Stomach smooth muscle (tissue), 2 donors: ENCODE measurements at regions not wholly inside any gene's neighbourhood (a gene's known extent, or its start where the extent isn't known, plus 50 kb on each side); places are given as distances from the start of the nearest gene placed in this dataset.

Source experiments
- H3K27ac ChIP-seq: one replicate; pipeline ENCODE4 v1.7.0; 2013; ENCODE audit warnings: mild to moderate bottlenecking, low read length, inconsistent platforms
- H3K27me3 ChIP-seq, 2 donors: one replicate each; pipeline ENCODE4 v1.7.0; 2013; ENCODE audit warnings: low read length in 2 of 2; ENCODE audit not compliant: insufficient read depth in 2 of 2, control insufficient read depth in 1 of 2
- H3K36me3 ChIP-seq, 2 donors: one replicate each; pipeline ENCODE4 v1.7.0; 2013; ENCODE audit warnings: low read length in 2 of 2; ENCODE audit not compliant: control insufficient read depth in 2 of 2, insufficient read depth in 2 of 2
- H3K4me1 ChIP-seq: one replicate; pipeline ENCODE4 v1.7.0; 2013; ENCODE audit warnings: low read length; ENCODE audit not compliant: control insufficient read depth, insufficient read depth
- H3K4me3 ChIP-seq, 2 donors: one replicate each; pipeline ENCODE4 v1.7.0; 2013; ENCODE audit warnings: low read length in 2 of 2
- H3K9ac ChIP-seq, 2 donors: one replicate each; pipeline ENCODE4 v1.7.0; 2013; ENCODE audit warnings: low read length in 2 of 2, mild to moderate bottlenecking in 1 of 2
- H3K9me3 ChIP-seq, 2 donors: one replicate each; pipeline ENCODE4 v1.7.0; 2013; ENCODE audit warnings: low read length in 2 of 2; ENCODE audit not compliant: control insufficient read depth in 2 of 2
- donor health status: healthy.
- donor health status: Pancreatic carcinoma.

DNA sequence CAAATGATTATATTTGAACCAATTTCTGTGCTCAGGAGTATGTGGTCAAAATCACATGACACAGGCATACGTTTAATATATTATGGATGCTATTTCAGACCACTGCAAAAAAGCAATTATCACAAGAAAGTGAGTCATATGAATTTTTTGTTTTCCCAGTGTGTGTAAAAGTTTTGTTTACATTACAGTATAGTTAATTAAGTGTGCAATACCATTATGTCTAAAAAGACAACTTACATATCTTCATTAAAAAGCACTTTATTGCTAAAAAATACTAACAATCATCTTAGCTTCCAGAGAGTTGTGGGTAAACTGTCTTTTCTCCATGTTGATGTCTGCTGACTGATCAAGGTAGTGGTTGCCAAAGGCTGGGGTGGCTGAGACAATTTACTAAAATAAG lies 347.2 kb upstream of the PCDH9 start:
- H3K9ac ChIP-seq, result no peak overlapping the region
- no peaks in the 10 kb centered on the region for H3K36me3 ChIP-seq
- no peak overlapping the region for H3K27ac ChIP-seq
- H3K27me3 ChIP-seq, result no peaks in the 10 kb centered on the region
- H3K4me3 ChIP-seq, result no peak overlapping the region
- no peaks in the 10 kb centered on the region for H3K9me3 ChIP-seq
- H3K4me1 ChIP-seq, result no peaks in the 10 kb centered on the region

DNA sequence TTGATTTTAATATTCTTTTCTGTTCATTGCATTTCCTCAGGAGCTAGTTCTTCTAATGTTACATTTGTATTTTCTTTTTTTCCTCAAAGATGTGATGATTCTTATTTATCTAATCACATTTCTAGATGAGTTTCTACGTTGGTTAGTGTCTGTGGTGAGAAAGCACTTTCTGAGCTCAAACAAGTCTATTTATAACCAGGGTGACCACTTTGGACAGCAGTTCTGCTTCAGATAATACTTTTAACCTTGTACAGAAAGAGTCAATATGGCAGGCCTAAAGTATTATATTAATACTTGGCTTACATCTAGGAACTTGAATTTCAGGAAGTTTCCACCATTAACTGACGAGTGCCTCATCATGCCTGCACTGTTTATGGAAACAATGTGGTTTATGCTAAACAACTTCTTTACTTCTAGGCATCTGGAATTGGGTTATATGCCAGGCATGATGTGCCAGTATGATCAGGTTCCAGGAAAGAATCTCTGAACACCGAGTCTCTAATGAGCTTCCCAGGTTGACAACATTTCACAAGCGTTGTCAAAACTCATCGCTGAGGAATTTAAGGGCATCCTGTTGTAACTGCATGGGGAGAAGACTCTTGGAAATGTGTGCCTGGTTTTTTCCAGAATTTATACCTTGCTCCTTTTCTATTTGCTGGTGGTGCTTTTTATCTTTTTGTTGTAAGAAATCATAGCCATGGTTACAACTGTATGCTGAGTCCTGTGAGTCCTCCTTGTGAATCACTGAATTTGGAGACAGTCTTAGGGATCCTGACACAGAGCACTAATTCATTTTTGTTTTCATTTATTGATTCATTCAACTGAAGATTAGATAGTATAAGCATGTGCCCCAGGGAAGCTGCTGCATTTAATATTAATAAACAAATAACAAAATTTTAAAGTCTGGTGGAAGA lies 344.4 kb upstream of the PCDH9 start:
- Histone ChIP-seq H3K4me3 (no peak overlapping the region), H3K36me3 (no peaks in the 10 kb centered on the region), H3K4me1 (no peaks in the 10 kb centered on the region), H3K9me3 (no peaks in the 10 kb centered on the region), H3K27ac (no peak overlapping the region), H3K9ac (no peak overlapping the region), H3K27me3 (no peaks in the 10 kb centered on the region)

DNA sequence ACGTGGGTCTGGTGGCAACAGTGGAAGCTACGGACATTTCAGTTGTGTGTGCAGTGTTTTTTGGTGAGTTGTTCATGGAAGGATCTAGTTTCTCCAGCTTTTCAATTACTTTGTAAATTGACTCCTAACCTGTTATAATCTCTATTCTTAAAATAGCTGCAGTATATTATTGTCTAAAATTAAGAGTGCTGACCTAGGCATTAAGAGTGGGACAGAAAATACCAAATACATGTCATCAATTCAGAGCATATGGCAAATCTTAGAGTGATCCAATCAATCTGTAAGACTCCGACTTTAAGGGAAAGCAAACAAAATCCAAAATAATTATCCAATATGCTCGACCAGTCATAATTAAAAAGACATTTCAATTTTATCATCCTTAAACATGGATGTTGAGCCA lies 338.1 kb upstream of the PCDH9 start:
- Histone ChIP-seq H3K27me3 (no peaks in the 10 kb centered on the region), H3K36me3 (no peaks in the 10 kb centered on the region), H3K27ac (no peak overlapping the region), H3K9me3 (no peaks in the 10 kb centered on the region), H3K4me1 (no peaks in the 10 kb centered on the region), H3K4me3 (no peak overlapping the region), H3K9ac (no peak overlapping the region)

DNA sequence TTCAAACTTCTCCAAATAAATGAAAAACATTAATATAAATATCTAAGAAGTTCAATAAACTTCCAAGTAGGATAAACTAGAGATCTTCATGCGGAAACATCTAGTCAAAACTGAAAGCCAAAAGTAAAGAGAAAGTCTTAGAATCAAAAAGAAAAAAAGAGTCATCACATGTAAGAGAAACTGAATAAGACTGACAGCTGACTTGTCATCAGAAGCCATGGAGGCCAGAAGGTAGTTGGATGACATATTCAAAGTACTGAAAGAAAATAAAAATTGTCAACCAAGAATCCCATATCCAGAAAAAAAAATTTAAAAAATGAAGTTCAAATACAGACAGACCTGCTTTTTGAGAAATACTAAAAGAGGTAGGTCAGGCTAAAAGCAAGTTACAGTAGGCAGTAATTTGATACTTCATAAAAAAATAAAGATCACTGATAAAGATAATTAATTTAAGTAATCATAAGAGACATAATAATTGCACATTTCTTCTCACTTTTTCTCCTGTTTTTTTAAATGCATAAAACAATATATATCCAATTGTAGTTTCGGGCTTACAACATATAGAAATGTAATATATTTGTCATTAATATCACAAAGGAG lies 327.6 kb upstream of the PCDH9 start:
- Histone ChIP-seq H3K9me3 (no peaks in the 10 kb centered on the region), H3K9ac (no peak overlapping the region), H3K4me1 (no peaks in the 10 kb centered on the region), H3K36me3 (no peaks in the 10 kb centered on the region), H3K4me3 (no peak overlapping the region), H3K27me3 (no peaks in the 10 kb centered on the region), H3K27ac (no peak overlapping the region)

DNA sequence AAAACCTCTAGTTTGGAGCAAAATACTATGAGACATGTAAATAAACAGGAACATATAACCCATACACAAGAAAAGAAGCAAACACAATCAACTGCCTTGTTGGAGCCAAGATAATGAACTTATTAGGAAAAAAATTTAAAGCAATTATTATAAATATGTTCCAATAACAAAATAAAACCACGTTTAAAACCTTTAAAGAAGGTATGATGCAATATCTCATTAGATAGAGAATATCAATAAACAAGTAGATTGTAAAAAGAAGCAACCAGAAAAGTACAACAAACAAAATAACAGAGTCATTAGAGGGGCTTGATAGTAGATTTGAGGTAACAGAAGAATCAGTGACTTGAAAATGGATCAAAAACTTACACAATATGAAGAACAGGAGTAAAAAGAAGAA lies 327.0 kb upstream of the PCDH9 start:
- H3K27ac ChIP-seq, result no peak overlapping the region
- H3K4me3 ChIP-seq, result no peak overlapping the region
- no peaks in the 10 kb centered on the region for H3K36me3 ChIP-seq
- H3K9me3 ChIP-seq, result no peaks in the 10 kb centered on the region
- no peaks in the 10 kb centered on the region for H3K4me1 ChIP-seq
- no peak overlapping the region for H3K9ac ChIP-seq
- H3K27me3 ChIP-seq, result no peaks in the 10 kb centered on the region

DNA sequence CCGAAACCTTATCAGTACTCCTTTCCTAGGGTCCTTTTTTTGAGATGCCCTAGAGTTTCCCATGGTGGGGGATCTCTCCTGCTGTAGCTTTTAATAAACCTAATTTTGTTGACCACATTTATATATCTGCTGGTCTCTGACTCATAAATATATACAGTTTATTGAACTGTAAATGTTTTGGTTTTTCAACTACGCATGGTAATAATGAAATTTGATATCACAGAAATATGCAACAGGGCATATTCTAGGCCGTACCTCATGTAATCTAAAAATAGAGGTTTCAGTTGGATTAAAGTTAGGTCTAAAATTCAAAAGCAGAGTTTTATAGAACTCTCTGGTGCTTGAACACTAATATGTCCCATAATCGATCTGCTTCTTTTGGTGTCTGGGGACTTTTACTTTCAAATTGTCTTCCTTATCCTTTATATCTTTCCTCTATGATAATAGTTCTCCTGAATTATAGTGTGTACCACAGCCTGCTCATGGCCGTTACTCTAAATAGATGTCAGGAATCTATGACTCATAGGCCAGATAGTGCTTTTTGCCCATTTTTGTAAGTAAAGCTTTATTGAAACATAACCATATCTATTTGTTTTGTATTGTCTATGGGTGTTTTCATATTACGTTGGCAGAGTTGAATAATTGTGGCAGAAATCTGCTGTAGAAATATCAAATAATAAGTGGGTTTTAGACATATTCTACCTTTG lies 324.8 kb upstream of the PCDH9 start:
- Histone ChIP-seq H3K9ac (no peak overlapping the region), H3K27ac (no peak overlapping the region), H3K4me3 (no peak overlapping the region)

DNA sequence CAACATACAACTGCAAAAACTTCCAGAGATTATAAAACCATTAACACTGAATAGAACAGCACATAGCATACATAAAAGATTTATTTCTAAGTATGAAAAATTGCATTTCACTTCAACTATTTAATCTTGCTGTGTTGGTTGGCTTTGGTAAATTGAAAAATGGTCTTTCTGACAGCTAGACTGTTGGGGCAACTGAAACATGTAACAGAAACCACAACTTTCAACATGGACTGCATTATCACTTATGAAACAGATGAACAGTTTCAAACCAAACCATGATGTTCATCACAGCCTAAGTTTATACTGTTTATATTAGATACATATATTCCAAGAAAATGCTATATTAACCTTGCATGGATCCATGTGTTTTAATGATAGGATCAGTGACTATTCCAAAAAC lies 324.1 kb upstream of the PCDH9 start:
- Histone ChIP-seq H3K36me3 (no peaks in the 10 kb centered on the region), H3K9me3 (no peaks in the 10 kb centered on the region), H3K9ac (no peak overlapping the region), H3K4me3 (no peak overlapping the region), H3K27me3 (no peaks in the 10 kb centered on the region), H3K27ac (no peak overlapping the region), H3K4me1 (no peaks in the 10 kb centered on the region)

More for the DNA sequence above, 324.8 kb upstream of the PCDH9 start:
- no peaks in the 10 kb centered on the region for H3K27me3 ChIP-seq
- H3K9me3 ChIP-seq, result no peaks in the 10 kb centered on the region
- no peaks in the 10 kb centered on the region for H3K4me1 ChIP-seq
- H3K36me3 ChIP-seq, result no peaks in the 10 kb centered on the region

DNA sequence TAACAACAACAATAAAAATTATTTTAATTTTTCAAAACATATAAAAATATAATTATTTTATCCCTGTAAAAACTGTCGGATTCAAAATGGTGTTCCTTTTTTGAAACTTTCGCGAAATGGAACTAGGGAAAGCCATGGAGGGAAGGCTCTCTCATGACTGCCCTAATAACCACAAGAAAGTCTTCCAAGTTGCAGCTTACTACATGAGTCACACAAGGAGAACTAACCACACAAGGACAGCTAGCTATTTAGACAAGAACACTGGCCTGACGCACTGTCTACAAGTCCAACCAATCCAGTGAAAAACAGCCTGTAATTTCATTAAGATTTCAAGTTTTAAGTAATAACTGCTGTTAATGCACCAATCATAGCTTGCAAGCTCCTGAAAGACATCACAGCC lies 319.2 kb upstream of the PCDH9 start:
- Histone ChIP-seq H3K36me3 (no peaks in the 10 kb centered on the region), H3K27me3 (no peaks in the 10 kb centered on the region), H3K4me1 (no peaks in the 10 kb centered on the region), H3K27ac (no peak overlapping the region), H3K9me3 (no peaks in the 10 kb centered on the region), H3K4me3 (no peak overlapping the region), H3K9ac (no peak overlapping the region)

DNA sequence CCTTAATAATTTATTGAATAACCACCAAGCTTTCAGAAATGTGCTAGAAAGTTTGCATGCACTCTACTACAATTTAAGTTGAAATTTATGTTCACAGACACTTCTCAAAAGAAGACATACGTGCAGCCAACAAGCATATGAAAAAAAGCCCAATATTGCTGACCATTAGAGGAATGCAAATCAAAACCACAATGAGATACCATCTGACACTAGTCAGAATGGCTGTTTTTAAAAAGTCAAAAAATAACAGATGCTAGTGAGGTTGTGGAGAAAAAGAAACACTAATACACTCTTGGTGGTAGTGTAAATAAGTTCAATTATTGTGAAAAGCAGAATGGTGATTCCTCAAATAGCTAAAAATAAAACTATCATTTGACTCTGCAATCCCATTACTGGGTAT lies 308.8 kb upstream of the PCDH9 start:
- H3K27me3 ChIP-seq, result no peaks in the 10 kb centered on the region

DNA sequence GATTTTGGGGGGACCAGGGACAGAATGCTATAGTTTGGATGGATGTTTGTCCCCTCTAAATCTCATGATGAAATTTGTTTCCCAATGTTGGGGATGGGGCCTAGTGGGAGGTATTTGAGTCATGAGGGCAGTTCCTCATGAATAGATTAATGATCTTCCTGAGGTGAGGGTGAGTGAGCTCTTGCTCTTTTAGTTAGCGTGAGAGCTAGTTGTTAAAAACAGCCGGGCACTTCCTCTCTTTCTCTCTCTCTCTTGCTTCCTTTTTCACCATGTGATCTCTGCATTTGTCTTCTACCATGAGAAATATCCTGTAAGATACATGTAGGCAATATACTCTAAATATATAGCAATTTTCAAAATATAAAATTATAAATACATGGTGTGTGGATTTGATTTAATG lies 290.8 kb upstream of the PCDH9 start:
- no peaks in the 10 kb centered on the region for H3K9me3 ChIP-seq
- H3K4me3 ChIP-seq, result no peak overlapping the region
- no peak overlapping the region for H3K27ac ChIP-seq
- no peak overlapping the region for H3K9ac ChIP-seq
- H3K4me1 ChIP-seq, result no peaks in the 10 kb centered on the region
- H3K27me3 ChIP-seq, result no peaks in the 10 kb centered on the region
- no peaks in the 10 kb centered on the region for H3K36me3 ChIP-seq

More for the DNA sequence above, 308.8 kb upstream of the PCDH9 start:
- Histone ChIP-seq H3K9me3 (no peaks in the 10 kb centered on the region), H3K9ac (no peak overlapping the region), H3K4me1 (no peaks in the 10 kb centered on the region), H3K27ac (no peak overlapping the region), H3K36me3 (no peaks in the 10 kb centered on the region), H3K4me3 (no peak overlapping the region)
